Astrocyte (in vitro differentiated cells and primary cell): ENCODE measurements at regions not wholly inside any gene's neighbourhood (a gene's known extent, or its start where the extent isn't known, plus 50 kb on each side); places are given as distances from the start of the nearest gene placed in this dataset.

Source experiments
- DNase-seq: peaks from one replicate; pipeline ENCODE4 v3.0.0-alpha.2; 2010; ENCODE audit warnings: low read depth
- FAIRE-seq: peaks from 2 replicates; lab custom pipeline; 2011; peaks lifted over from hg19 to GRCh38; lab: Jason Lieb, UNC
- H2AFZ ChIP-seq: 2 replicates; pipeline ENCODE4 v1.6.0; 2012; ENCODE audit warnings: low read depth, low read length, inconsistent platforms
- H3K27ac ChIP-seq: 2 replicates; pipeline ENCODE4 v1.5.1; 2011; ENCODE audit warnings: low read depth, low read length, inconsistent platforms
- H3K27me3 ChIP-seq: 2 replicates; pipeline ENCODE4 v1.6.0; 2011; ENCODE audit warnings: low read length, inconsistent platforms; ENCODE audit not compliant: insufficient read depth
- H3K36me3 ChIP-seq: 2 replicates; pipeline ENCODE4 v1.5.1; 2011; ENCODE audit warnings: low read length, inconsistent platforms; ENCODE audit not compliant: insufficient read depth
- H3K4me1 ChIP-seq: 2 replicates; pipeline ENCODE4 v1.5.1; 2011; ENCODE audit warnings: low read length, inconsistent platforms; ENCODE audit not compliant: insufficient read depth
- H3K4me2 ChIP-seq: 2 replicates; pipeline ENCODE4 v1.6.0; 2012; ENCODE audit warnings: low read length, inconsistent platforms
- H3K4me3 ChIP-seq: 2 replicates; pipeline ENCODE4 v1.5.1; 2011; ENCODE audit warnings: low read depth, mild to moderate bottlenecking, low read length, inconsistent platforms; ENCODE audit not compliant: insufficient read depth
- H3K79me2 ChIP-seq: 2 replicates; pipeline ENCODE4 v1.6.0; 2012; ENCODE audit warnings: mild to moderate bottlenecking, low read length, inconsistent platforms; ENCODE audit not compliant: insufficient read depth
- H3K9ac ChIP-seq: 2 replicates; pipeline ENCODE4 v1.6.0; 2012; ENCODE audit warnings: mild to moderate bottlenecking, low read length, inconsistent platforms
- H3K9me3 ChIP-seq: 2 replicates; pipeline ENCODE4 v1.5.1; 2012; ENCODE audit warnings: low read depth, mild to moderate bottlenecking, low read length, inconsistent platforms; ENCODE audit not compliant: insufficient read depth
- H4K20me1 ChIP-seq: 2 replicates; pipeline ENCODE4 v1.6.0; 2012; ENCODE audit warnings: low read length, inconsistent platforms; ENCODE audit not compliant: insufficient read depth
- H3K27ac Mint-ChIP-seq: one replicate; pipeline ENCODE4 v1.8.0; 2021; ENCODE audit warnings: mild to moderate bottlenecking, mixed read lengths; ENCODE audit not compliant: unreplicated experiment
- H3K27me3 Mint-ChIP-seq: one replicate; pipeline ENCODE4 v1.8.0; 2021; ENCODE audit warnings: low read depth, mixed read lengths; ENCODE audit not compliant: unreplicated experiment
- H3K36me3 Mint-ChIP-seq: one replicate; pipeline ENCODE4 v1.8.0; 2021; ENCODE audit warnings: low read depth, mixed read lengths; ENCODE audit not compliant: unreplicated experiment
- H3K4me1 Mint-ChIP-seq: one replicate; pipeline ENCODE4 v1.8.0; 2021; ENCODE audit warnings: low read depth, mixed read lengths; ENCODE audit not compliant: unreplicated experiment
- H3K4me3 Mint-ChIP-seq: one replicate; pipeline ENCODE4 v1.8.0; 2021; ENCODE audit warnings: mild to moderate bottlenecking, moderate library complexity, mixed read lengths; ENCODE audit not compliant: unreplicated experiment
- H3K9me3 Mint-ChIP-seq: one replicate; pipeline ENCODE4 v1.8.0; 2021; ENCODE audit warnings: mild to moderate bottlenecking, mixed read lengths; ENCODE audit not compliant: unreplicated experiment
- CTCF ChIP-seq: IDR thresholded peaks from 2 replicates; pipeline ENCODE4 v1.5.1; 2011; ENCODE audit warnings: low read depth, mild to moderate bottlenecking, inconsistent platforms, low read length, moderate library complexity; ENCODE audit not compliant: insufficient read depth
- EZH2 ChIP-seq: IDR thresholded peaks from 2 replicates; pipeline ENCODE4 v1.6.1; 2012; ENCODE audit warnings: mild to moderate bottlenecking, low read length, inconsistent platforms; ENCODE audit not compliant: insufficient read depth

- no peak for FAIRE-seq
Measured at GRCh38 chr2:23096906-23097602, 287.9 kb upstream of the KLHL29 start.

GRCh38 chr2:23100406-23100805, 284.6 kb upstream of the KLHL29 start:
- FAIRE-seq, result no peak
- H3K4me3 ChIP-seq, result no peak overlapping the region

More at GRCh38 chr2:23096906-23097602, 287.9 kb upstream of the KLHL29 start:
- no peaks in the 10 kb centered on the region for H3K79me2 ChIP-seq
- no peaks in the 10 kb centered on the region for H3K36me3 ChIP-seq
- Mint-ChIP-seq H3K36me3 (no peaks in the 10 kb centered on the region), H3K27ac (no peak overlapping the region), H3K27me3 (peaks cover 7% of the 10 kb centered on the region), H3K4me3 (no peak overlapping the region), H3K9me3 (no peaks in the 10 kb centered on the region), H3K4me1 (peaks cover 5% of the 10 kb centered on the region)
- H4K20me1 ChIP-seq, result no peaks in the 10 kb centered on the region
- no peak overlapping the region for H3K27ac ChIP-seq
- H3K4me3 ChIP-seq, result no peak overlapping the region
- no peak overlapping the region for H3K4me2 ChIP-seq
- no peak for TF ChIP-seq EZH2
- TF ChIP-seq CTCF, result no peak
- no peaks in the 10 kb centered on the region for H3K9me3 ChIP-seq
- no peak overlapping the region for H2AFZ ChIP-seq
- no peaks in the 10 kb centered on the region for H3K27me3 ChIP-seq
- H3K9ac ChIP-seq, result no peak overlapping the region
- no peaks in the 10 kb centered on the region for H3K4me1 ChIP-seq
- DNase-seq, result no peak

More at GRCh38 chr2:23100406-23100805, 284.6 kb upstream of the KLHL29 start:
- Histone ChIP-seq H3K27me3 (no peaks in the 10 kb centered on the region), H3K9me3 (no peaks in the 10 kb centered on the region), H4K20me1 (no peaks in the 10 kb centered on the region), H3K79me2 (no peaks in the 10 kb centered on the region), H3K9ac (no peak overlapping the region), H3K4me2 (no peak overlapping the region), H3K36me3 (no peaks in the 10 kb centered on the region), H3K4me1 (no peaks in the 10 kb centered on the region), H2AFZ (no peak overlapping the region), H3K27ac (no peak overlapping the region)
- DNase-seq, result no peak
- H3K36me3 Mint-ChIP-seq, result no peaks in the 10 kb centered on the region
- H3K9me3 Mint-ChIP-seq, result peaks cover 2% of the 10 kb centered on the region
- H3K27ac Mint-ChIP-seq, result no peak overlapping the region
- H3K4me1 Mint-ChIP-seq, result peaks cover 5% of the 10 kb centered on the region
- no peak overlapping the region for H3K4me3 Mint-ChIP-seq
- no peaks in the 10 kb centered on the region for H3K27me3 Mint-ChIP-seq
- TF ChIP-seq CTCF, result no peak
